Femur (tissue), 1 donor: ENCODE measurements at regions not wholly inside any gene's neighbourhood (a gene's known extent, or its start where the extent isn't known, plus 50 kb on each side); places are given as distances from the start of the nearest gene placed in this dataset.
A peak's percentile ranks its signal among the peaks of the same experiment; 100 is the strongest.

Source experiments
- DNase-seq: peaks from one replicate; pipeline ENCODE4 v3.0.0-alpha.2; 2017

- no peak for DNase-seq
These were observed 276.0 kb downstream of the MTX2 start for GRCh38 chr2:176544991-176545956.

DNA sequence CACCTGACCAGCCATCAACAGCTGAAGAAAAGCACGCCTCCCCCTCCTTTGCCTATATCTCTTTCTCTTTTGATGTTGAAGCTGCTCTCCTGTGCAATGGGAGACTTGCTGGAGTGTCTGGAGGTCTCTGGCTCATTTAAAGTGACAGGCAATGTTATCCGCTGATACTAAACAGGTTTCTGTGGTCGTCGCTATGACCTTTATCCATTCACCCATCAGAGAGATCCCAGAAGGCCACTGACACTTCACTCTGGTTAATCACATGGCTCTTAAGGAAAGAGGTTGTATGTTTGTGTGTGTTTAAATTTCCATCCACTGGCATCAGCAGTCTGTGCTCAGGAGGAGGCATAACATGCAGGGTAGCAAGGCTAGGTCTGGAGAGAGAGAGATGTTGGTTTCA, 277.3 kb downstream of the MTX2 start:
- DNase-seq = no peak

- peak; percentile 63 for DNase-seq
These were observed 283.4 kb downstream of the MTX2 start for GRCh38 chr2:176552501-176553135.

DNA sequence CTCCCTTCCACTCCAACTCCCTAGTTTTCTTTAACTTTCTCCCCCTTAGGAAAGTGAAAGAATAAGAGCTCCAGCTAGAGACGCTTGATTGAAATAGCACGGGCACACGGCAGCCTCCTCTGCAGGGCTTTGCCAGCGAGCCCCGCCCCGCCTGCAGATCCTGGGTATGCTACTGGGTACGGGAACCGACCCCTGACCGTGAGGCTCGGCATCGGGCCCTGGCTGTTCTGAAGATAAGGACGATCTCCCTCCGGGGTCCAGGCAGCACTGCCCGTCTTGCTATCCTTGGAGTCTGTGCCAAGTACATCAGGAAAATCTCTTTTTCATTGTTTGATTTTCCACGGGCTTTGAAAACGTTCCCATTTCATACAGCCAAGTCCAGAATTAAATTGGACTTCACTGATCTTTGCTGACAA, 284.5 kb downstream of the MTX2 start:
- peak; percentile 90 for DNase-seq

DNA sequence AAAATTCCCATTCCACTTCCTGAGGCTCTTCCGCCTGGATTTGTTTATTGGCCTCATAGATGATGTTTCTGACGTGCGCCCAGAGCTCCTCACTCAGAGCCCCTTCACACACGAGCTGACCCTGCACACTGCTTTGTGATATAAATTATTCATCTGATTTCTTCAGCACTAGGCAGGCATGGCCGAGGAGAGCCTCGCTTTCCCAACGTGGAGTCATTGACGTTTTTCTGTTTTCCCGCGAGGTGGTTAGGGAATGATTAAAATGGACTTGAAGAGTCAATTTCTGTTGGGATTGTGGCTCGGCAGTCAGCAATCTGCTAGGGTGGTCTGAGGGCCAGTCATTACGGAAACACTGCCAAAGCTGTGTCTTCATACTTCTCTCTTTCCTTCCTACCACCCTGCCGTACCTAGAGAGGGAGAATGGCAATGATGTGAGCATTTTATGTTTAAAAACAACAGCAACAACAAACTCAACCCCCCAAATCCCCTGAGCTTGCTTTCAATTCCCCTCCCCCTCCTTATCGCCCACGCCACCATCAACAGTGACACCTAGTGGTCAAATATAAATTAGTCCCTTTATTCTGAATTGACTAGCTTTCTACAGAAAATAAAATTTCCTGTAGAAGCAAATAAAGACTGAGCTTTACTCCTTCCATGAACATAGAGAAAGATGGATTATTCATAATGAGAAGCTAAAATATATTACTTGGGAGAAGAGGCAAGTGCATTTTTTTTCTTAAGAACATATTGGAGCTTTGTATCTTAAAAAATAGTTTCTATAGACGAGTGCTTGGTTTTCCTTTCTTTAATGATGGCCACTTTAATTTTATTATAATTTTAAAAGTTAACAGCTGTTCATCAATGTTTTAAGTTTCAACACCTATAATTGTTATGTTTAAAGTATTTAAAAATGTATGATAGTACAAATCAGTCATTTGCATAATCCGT, 285.1 kb downstream of the MTX2 start:
- DNase-seq = peak; percentile 79

DNA sequence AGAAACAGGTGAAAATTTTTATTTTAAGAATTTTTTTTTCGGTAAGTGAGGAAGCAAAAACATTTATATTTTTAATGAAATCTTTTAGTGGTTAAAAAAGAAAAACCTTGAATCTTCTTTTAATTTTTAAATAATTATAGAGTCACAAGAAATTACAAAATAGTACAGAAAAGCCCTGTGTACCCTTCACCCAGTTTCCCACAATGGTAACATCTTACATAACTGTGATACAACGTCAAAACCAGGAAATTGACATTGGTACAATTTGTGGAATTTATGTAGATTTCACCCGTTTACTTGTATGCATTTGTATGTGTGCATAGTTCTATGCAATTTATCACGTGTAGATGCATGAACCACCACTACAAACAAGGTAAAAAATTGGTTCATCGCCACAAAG, 285.9 kb downstream of the MTX2 start:
- no peak for DNase-seq

DNA sequence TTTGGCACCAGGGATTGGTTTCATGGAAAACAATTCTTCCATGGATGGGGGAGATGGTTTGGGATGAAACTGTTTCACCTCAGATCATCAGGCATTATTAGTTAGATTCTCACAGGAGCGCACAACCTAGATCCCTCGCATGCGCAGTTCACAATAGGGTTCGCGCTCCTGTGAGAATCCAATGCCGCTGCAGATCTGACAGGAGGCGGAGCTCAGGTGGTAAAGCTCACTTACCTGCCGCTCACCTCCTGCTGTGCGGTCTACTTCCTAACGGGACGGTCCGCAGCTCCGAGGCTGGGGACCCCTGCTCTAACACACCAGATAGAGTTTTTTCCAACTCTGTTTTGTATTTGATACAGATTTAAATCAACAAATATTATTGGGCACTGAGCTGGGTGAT, 286.5 kb downstream of the MTX2 start:
- no peak for DNase-seq

DNA sequence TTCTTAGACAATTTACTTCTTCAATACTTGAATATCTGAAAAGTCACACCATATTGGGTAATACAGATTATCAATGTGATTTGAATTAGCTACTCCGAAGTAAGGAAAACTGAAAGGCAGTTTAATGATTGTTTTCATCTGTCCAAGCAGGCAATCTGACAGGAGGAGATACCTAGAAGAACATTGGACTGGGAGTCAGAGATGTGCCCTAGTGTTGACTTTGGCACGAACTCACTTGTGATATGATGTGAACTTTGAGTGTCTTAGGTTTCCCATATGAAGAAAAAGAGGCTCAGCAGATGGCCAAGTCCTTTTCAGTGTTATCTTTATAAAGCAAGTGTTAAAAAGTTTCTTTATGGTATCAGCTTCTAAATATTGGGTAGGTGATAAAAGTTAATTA, 287.1 kb downstream of the MTX2 start:
- DNase-seq = no peak

DNA sequence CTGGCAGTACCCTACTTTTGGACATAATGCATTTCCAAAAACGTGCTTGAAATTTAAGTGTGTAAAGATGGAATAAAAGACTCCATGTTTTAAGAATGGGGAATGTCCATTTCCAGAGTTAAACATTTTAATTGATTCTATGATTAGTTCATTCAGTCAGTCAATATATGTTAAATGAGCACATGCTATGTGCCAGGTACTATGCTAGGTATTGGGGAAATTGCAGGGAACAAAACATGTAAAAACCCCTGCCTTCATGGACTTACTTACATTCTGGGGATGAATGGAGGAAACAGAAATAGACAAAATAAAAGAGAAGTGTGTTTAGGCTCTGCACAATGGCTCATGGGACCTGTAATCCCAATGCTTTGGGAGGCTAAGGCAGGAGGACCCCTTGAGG, 288.6 kb downstream of the MTX2 start:
- DNase-seq = no peak

GRCh38 chr2:176558574-176559140, 289.4 kb downstream of the MTX2 start:
- DNase-seq = peak; percentile 58

- DNase-seq = no peak
These were observed 291.1 kb downstream of the MTX2 start for GRCh38 chr2:176560296-176560695.

DNA sequence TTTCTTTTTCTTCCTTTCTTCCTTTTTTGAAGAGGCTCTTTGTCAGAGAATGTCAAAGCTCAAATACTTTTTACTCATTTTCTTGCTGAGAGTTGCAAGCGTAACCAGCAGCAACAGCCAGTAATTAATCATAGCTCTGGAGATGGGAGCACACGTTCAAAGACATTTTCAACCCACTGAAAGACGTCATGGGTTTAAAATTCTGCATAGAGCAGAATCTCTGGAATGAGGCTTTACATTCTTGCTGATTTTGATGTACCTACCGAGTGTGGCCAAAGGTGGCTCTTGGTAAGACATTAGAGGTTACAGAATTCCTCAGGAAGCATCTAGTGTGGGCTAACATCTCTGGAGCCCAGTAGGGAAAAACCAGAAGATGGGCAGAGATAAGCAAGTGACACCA, 292.5 kb downstream of the MTX2 start:
- no peak for DNase-seq

DNA sequence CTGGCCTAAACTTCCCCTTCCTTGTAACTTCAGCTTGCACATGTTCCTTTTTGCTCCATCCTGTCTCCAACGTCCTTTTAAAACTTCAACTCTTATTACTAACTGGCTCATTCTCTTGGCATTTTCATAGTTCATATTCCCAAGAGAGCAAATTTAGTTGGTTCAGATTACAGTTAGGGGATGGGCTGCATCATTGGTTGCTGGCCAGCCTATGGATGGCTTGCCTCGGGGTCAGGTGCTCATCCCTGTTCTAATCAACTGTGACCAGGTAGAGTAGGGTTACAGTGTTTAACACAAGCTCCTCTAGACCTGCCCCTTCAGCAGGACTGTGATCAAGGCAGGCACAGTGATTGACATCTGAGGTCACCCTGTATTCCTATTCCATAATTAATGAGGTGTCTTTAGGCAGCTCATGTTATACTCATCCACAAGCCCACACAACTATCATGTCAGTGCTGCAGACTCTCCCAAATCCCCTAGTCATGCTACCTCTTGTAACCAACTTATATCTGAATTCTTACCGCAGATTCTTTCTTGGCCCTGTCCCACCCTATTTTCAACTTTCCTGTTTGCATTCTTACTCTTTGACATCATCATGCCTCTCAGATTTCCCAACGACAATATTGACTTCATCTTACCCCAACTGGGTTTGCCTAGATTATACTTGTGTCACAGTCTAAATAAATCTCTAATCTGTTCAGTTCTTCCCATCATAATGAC, 293.3 kb downstream of the MTX2 start:
- no peak for DNase-seq

- DNase-seq = peak; percentile 80
These were observed 296.5 kb downstream of the MTX2 start for GRCh38 chr2:176565641-176566323.

- no peak for DNase-seq
These were observed 297.3 kb downstream of the MTX2 start for GRCh38 chr2:176566496-176566895.

GRCh38 chr2:176566961-176567360, 297.7 kb downstream of the MTX2 start:
- DNase-seq = no peak

- DNase-seq = no peak
These were observed 298.1 kb downstream of the MTX2 start for GRCh38 chr2:176567361-176567760.

- no peak for DNase-seq
These were observed 300.3 kb downstream of the MTX2 start for GRCh38 chr2:176569574-176569973.

GRCh38 chr2:176573612-176574483, 304.6 kb downstream of the MTX2 start:
- DNase-seq = no peak

DNA sequence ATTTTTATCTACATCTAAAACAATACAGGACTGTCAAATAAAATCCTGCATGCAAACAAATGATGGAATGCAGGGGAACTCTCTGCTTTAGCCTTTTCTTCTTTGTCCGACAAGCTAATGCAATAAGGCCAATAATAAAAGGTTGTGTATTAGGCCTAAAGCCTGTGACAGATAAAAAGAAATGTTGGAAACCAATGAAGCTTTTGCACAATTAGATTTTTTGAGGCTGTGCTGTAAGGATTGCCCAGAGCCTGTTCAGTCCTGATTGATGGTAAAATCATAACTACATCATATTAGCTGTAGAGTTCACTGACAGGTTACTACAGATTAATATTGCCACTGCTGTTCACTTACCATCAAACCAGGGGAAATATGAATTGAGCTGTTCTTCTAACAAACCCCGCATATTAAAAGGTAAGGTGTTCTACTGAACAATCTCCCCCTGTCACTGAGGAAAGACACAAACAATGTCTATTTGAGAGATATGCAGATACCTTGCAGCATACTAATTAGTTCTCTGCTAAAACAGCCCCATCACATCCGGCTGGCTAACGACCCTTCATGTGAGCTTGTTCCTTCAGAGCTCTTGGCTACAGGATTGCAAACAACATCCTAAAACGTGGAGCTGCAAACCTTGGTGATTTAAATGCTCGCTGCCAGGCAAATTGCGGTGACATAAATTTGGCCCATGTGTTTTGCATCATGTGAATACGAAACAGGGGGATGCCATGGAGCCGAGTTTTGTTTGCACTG, 305.4 kb downstream of the MTX2 start:
- DNase-seq = no peak
